ENCODE measurements at regions not wholly inside any gene's neighbourhood (a gene's known extent, or its start where the extent isn't known, plus 50 kb on each side); places are given as distances from the start of the nearest gene placed in this dataset.

DNA sequence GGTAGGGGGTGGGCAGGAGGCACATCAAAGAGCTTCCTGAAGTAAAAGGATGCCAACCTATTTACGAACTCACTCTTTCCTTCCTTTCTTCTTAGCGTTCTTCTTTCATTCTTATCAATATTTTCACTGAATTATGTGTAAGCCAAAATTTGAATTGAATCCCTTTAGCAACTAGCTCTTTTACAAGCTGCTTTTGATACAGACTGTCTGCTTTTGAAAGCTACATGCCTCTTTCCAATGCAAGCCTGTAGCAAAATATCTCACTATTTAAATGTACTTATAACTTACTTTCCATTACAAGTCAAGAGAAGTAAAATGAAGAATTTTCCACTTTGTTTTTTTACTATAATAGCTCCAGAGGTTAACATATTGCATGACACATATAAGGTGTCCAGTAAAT is 186.6 kb downstream of the NXPE2 start:
- intact Hi-C loops (cut with micrococcal nuclease) = no loop called here

DNA sequence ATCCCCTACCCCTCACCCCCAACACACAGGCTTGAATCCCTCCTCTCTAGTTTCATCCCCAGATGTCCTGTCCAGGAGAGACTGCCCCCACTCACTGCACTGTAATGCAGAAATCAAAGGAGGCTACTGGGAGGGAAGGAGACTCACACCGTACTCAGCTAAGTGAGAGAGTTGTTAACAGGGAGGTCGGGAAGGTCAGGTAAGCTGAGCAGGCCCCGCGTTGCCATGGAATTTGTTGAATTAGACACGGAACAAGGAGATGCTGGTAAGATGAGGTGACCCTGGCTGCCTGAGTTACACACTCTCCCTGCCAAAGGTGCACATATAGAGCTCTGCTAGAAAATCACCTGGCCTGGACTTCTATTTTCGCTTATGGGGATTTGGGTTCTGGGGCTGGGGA is 197.9 kb downstream of the NXPE2 start:
- intact Hi-C loops (cut with micrococcal nuclease) = no loop called here

DNA sequence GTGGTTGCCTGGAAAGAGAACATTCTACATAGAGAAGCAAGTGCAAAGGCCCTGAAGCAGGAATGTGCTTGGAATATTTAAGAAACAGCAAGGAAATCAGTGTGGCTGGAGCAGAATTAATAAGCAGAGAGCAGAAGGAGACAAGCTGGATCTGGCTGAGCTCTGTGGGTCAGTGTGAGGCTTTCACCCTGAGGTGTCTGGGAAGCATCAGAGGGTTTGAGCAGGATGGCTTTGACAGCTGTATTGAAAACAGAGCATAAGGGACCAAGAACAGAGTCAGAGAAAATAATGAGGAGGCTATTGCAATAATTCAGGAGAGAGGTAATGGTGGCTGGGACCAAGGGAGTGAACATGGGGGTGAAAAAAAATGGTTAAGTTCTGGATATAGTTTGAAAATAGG is 199.6 kb downstream of the NXPE2 start:
- intact Hi-C loops (cut with micrococcal nuclease) = no loop called here

DNA sequence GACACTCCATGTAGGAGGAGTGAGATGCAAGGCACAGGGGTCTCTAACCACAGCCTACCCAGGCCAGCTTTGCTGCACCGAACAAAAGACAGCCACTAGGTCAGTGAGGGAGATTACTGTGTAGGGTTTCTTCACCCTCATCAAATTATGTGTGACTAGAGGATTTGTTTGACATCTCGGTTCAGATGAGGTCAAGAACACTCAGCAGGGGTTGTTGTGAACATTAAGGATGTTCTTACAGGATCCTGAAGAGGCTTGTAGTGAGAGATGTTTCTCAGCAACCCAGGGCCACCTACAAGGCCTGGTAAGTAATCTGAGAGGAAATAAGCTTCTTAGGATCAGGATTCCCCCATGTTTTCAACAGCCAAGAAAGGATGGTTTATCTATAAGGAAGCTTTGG is 202.1 kb downstream of the NXPE2 start:
- intact Hi-C loops (cut with micrococcal nuclease) = no loop called here

DNA sequence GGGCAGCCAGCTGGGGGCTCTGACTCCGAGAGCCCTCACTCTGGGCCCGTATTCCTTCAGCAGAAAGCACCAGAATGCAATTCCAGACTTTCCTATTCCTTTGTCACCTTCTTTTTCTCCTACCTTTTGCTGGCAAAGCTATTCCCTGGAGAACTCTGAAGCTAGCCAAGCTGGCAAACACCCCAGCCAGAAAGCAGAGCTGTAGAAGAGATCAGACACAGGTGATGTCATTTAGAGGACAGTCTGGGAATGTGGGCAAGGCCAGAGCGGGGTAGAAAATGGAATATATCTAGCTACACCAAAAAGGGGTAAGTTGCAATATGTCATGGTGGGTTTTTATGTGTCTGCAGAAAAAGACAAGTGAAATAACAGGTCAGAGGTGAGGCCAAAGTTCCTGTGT is 205.1 kb downstream of the NXPE2 start:
- intact Hi-C loops (cut with micrococcal nuclease) = no loop called here

DNA sequence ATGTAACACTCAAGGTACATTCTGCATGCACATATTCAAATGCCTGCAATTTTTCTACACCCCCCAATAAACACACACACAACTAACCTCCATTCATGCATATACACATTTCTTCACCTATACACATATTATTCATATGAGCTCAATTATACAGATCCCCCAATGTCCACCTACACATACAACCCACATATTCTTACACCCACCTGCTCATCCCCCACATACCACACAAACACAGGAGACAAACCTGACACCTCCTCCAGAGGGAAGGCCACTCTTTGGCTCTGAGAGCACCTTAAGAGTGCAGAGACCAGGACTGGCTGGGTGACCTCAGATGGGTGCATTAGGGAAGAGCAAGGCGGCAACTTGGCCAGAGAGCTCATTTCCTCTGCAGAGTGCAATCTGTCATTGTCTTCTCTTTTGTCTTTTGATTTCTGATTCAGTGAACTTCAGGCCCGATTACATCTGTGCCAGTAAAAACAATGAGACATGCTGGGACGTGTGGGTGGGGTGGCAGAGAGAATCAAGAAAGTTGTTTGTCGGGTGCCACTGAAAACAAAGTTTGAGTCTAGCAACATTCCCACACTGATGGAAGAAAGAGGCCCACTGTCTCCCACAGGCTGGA is 208.4 kb downstream of the NXPE2 start:
- intact Hi-C loops (cut with micrococcal nuclease) = no loop called here

DNA sequence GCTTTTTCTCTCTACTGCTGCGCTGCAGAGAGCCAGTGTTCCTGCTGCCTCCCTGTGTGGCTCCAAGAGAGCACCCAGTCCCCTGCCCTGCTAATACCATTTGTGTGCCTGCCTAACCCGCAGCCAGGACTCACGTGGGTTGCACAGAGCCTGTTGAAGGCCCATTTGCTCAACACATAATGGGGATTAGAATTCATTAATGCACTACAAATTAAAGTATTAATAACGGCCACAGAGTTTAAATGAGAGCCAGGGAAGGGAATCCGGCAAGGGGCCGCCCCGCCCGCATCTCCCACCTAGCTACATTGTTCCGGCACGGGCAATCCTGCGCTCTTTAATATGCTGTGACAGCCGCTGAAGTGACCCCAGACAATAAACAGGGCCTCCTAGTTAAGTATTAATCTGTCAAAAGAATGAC is 211.3 kb downstream of the NXPE2 start:
- intact Hi-C loops (cut with micrococcal nuclease) = no loop called here

DNA sequence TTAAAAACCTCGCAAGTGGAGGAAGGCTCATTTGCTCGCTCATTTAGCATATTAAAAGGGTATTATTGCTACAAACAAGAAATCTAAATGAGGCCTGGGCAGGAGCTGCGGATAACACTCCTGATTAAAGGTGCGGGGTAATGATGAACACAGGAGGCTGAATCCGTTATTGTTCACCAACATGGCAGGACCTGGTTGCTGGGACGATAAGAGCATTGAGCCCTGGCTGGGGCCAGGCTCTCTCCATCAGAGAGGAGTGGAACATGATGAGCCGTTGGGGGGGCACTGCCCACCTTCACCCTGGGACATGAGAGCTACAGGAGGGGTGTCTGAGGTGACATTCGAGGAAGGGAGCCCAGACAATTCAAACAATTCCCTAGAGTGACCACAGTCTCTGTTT is 211.7 kb downstream of the NXPE2 start:
- intact Hi-C loops (cut with micrococcal nuclease) = no loop called here

DNA sequence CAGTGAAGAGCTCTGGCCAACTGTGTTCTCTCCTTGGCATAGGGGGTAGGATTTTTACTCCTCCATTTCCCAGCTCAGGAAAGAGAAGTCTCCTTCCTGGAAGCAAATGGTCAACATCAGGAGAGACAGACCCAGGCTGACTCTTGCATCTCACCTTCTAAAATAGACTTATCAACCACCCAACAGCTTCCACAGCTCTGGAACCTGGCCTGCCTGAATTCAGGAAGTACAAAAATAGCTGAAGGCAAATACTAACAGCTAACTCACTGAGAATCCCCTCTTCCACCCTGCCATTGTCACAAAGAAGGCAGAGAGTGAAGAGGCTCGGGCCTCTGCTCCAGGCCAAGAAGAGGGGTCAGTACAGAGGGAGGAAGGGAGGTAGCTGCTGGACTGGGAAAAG is 213.6 kb downstream of the NXPE2 start:
- intact Hi-C loops (cut with micrococcal nuclease) = no loop called here

DNA sequence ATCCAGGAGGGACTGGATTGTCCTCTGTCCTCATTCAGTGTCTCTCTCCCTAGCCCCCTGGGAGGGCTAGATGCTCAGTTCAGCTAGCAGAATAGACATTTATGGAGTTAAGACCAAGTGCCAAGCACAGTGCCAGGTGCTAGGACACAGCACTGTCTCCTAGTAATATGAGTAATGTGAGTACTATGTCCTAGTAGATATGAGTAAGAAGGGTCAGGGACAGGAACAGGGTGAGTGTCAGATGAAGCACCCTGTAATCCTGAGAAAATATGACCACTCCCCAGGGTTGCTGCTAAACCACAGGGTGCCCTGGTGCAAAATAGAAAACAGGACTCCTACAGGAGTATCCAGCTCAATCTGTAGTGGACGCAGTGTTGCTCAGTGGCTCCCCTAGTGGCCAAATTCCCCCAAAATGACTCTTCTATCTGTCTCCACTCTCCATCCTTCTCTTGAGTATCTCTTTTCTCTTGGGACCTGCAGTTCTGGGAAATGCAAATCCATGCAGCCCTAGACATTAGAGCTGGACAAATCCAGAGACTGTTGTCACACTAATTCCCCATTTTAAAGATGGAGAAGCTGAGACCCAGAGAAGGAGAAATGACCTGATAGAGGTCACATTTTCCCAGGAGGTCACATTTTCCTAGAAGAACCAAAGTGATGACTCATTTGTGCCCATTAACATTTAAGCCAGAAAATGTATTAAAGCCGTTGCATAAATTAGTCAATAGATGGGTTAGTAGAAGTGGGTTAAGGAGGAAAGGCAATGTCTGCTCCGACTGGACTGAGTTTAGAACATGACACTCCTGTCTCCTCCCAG is 214.3 kb downstream of the NXPE2 start:
- intact Hi-C loops (cut with micrococcal nuclease) = no loop called here

DNA sequence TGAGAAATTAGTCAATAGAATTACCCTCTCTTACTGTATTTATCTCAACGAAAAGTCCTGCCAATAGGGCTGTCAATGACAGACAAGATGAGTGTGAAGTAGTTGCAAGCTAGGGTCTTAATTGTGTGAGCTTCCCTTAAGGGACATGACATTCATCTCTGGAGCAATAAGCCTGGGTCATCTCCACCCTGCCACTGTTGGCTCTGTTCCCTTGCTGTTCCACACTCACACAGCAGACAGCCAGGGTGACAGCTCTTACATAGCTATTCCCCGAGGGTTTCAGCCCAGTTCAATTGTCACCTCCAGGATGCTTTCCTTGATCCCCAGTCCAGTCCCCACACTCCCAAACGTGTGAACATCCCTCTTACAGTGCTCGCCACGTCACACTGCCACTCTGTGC is 215.0 kb downstream of the NXPE2 start:
- intact Hi-C loops (cut with micrococcal nuclease) = no loop called here

DNA sequence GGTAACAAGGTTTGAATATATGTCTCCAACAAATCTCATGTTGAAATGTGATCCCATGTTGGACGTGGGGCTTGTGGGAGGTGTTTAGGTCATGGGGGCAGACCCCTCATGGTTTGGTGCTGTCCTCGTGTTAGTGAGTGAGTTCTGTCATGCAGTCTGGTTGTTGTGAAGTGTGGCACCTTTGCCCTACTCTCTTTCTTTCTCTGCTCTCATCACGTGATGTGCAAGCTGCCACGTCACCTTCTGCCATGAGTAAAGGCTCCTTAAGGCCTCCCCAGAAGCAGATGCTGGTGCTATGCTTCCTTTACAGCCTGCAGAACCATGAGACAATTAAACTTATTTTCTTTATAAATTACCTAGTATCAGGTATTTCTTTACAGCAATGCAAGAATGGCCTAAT is 218.3 kb downstream of the NXPE2 start:
- intact Hi-C loops (cut with micrococcal nuclease) = no loop called here

DNA sequence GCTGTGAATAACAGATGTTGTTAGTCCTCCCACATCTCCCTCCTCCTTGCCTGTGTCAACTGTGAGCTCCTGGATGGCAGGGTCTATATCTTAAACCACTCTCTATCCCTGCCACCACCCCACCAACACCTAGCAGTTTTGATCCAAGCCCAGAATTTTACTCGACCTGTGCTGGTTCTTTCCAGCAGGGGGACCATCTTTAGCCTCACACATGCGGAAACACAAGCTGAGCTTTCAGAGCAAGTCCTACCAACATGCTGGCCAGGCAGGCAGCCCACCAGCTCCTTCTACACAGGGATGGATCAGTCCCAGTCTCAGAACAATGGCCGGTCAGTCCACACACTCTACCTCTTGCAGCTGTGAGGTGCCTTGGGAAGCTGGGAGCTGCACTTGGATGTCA is 231.5 kb downstream of the NXPE2 start:
- intact Hi-C loops (cut with micrococcal nuclease) = no loop called here

DNA sequence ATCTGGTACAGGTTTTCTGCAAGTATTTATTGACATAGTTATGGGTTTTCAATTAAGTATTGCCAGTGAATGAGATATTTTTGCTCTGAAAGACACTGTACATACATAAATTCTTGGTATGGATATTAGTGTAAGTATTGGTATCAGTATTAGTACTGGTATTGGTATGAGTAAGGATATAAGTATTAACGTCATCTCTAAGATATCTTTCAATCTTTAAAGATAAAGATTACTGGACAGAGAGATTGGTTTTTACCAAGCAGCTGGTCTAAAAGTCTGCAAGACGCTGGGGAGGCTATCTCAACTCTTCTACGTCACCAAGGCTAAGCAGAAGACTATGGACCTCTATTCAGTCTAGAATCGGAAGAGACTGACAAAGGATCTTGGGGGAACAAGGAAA is 234.5 kb downstream of the NXPE2 start:
- intact Hi-C loops (cut with micrococcal nuclease) = no loop called here

DNA sequence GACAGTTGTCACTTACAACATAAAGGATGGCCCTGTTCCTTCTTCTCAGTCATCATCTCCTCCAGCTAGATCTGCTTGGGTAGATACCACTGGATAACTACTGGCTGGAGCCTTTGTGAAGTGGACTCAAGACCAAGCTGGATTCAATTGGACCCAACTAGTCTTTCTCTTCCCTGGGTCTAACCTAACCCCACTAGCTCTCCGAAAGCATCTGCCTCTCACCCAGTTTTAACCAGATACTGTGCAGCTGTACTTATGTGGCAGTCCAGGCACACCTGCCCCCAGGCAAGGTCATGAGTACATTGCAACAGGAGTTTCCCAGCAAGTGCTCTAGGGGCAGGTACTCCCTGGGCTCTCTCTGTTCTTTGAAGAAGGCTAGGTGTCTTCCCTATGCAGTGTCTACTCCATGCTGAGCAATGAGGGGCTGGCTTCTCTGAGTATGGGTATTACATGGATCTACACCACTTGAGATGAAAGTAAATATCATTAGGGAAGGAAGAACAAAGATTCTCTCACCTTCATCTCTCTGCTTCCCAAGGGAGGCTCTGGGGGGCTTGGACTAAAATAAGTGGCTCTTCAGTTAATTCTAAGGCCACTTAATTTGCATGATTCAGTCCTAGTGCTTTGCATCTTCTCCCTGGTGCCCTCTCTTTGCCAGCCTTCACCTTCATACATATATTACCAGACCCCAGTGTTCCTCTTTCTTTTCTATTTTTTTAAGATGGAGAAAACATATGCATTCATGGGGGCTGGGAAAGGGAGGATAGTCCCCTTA is 236.1 kb downstream of the NXPE2 start:
- intact Hi-C loops (cut with micrococcal nuclease) = no loop called here

DNA sequence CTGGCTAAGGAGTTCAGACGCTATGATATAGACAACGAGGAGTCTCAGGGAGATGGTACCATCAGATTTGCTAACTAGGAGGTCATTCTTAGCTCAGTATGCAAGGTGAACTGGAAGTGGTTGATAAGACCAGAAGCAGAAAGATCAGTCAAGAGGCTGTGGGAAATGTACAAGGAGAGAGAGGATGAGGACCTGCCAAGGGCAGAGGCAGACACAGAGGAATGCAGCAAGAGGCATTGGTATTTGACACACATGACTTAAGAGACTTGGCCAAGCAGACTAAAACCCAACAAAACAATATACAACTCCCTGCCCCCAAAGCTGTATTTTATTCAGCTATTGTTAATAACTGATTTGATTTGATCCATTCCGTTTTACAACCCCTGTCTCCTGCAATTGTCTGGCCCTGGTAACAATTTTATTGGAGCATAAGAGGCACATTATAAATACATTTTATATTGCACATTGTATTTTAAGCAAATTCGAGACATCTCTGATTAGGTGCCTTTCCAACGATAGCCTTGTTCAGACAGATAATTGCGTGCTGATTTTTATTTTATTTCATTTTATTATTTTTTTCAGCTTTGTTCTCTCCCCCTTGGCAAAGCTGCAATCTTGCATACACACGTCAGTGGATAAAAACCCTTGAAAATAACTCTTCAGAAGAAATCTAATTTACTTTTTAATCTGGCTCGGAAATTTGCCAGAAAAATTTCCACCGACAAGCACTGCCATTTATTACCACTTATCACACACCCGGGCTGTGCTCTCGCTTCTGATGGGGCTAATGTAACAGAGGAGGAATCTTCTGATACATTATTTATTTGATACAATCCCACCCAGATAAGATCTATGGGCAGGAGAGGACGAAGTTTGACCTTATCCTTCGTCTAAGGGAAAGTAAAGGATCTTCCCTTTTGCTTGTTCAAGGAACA is 237.8 kb downstream of the NXPE2 start:
- intact Hi-C loops (cut with micrococcal nuclease) = no loop called here

DNA sequence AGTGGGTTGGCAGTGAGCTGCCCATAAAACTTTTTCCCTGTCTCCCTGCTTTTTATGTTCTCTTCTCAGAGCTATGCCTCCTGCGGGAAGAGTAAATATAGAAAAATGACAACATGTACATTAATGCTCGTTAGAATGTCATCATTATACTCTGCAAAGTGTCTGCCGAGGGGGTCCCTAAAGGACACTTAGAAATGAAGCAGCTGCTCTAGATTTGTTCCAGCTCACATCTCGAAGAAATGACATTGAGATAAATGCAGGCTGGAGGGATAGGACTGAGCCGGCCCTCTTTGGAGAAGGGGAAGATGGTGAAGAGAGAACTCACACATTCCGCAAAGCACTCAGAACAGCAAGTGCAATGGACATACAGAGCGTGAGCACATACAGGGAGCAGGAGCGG is 240.0 kb downstream of the NXPE2 start:
- intact Hi-C loops (cut with micrococcal nuclease) = no loop called here

DNA sequence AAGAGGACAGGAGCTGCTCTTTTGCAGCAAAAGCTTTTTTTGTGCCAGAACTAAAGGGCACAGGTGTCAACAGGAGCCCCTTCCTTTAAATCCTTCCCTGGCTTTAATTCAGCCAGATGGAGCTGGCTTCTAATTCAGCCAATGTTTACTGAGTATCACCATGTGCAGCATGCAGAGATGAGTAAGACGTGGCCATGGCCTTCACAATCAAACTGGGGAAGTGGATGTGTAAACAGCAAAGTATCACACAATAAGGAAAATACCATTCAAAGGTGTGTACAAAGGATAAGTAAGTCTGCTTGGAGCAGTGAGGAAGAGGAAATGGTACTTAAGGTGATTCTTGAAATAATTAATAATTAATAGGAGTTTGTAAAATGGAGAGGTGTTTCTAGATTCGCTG is 243.4 kb downstream of the NXPE2 start:
- intact Hi-C loops (cut with micrococcal nuclease) = no loop called here

DNA sequence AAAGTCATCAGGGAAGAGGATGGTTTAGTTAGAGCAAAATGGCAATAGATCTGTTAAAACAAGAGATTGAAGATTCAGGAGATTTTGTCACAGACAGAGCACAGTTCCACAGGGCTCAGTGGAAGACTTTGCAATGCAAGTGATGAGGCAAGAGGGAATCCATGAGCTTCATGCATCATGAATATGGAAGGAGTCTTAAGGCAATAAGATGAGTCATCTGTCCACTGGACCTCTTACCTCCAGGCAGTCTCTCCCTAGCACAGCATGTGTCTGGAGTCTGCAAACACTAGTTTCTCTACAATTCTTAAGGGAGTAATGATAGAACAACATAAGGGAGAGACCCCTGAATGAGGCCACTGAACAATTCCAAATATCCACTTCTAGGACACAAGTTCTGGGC is 245.7 kb downstream of the NXPE2 start:
- intact Hi-C loops (cut with micrococcal nuclease) = no loop called here

DNA sequence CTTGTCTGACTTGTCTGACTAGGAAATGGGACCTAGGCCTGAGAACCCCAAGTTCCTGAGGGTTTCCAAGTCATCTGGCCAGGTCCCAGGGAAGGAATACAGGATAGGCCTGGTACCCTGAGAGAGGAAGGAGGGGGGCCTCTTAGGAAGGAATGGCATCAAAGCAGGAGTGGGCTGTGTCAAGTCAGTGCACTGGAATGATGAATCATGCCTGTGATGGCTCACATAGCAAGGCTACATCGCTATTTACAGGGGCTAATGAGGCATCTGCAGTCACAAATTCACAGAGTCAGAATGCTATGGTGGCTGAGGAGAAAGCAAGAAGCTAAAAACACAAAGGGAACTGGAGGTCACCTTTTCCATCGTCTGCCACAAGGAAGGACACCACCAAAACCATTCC is 247.3 kb downstream of the NXPE2 start:
- intact Hi-C loops (cut with micrococcal nuclease) = no loop called here

DNA sequence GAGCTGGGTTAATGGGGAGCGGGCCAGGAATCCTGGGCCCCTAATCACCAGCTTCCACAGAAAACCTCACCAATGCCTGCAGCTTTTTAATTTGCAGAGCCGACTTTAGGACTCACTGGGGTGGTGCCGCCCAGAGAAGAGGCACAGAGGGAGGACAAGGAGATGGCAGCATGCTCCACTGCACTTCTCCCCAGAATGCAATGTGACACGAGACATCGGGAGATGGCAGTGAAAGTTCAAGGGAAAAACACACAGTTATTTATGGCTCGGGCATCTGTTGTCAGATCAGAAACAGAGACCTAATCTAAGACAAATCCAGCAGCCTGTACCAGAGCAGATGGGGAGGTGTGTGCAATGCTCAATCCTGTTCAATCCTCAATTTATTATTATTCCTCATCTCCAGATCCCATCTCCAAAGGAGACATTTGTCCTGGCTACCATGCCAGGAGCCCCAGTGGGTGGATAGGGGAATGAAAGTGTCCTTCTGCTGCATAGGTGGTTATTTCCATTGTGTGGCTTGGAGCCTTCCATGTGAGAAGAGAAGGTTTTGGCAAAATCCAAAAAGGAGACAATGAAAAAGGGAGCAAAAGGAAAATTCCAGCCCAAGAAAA is 250.0 kb downstream of the NXPE2 start:
- intact Hi-C loops (cut with micrococcal nuclease) = no loop called here

All from T-helper 2 cell treated with Interferon-gamma antibody and Interleukin-4, amounts not matched to agents 100 ng/mL and 5 ng/mL, for 36 hours (primary cell).